Liver (tissue), 8 donors: ENCODE measurements at regions not wholly inside any gene's neighbourhood (a gene's known extent, or its start where the extent isn't known, plus 50 kb on each side); places are given as distances from the start of the nearest gene placed in this dataset.
A peak's percentile ranks its signal among the peaks of the same experiment; 100 is the strongest.

ENCODE experiments used
- DNase-seq: peaks from one replicate; pipeline ENCODE4 v3.0.0-alpha.2; 2017; ENCODE audit warnings: low spot score
- H3K27ac ChIP-seq, 2 donors: one replicate each; pipeline ENCODE4 v1.7.0; 2013; ENCODE audit warnings: inconsistent platforms in 2 of 2, low read length in 2 of 2, control low read depth in 1 of 2, low read depth in 1 of 2, mild to moderate bottlenecking in 1 of 2
- H3K27me3 ChIP-seq, 4 donors: one replicate each; pipeline versions ENCODE4 v1.6.1 to v1.7.0; 2013; ENCODE audit warnings: low read length in 3 of 4, inconsistent platforms in 1 of 4, mild to moderate bottlenecking in 1 of 4, moderate library complexity in 1 of 4; ENCODE audit not compliant: control insufficient read depth in 4 of 4, insufficient read depth in 4 of 4
- H3K36me3 ChIP-seq, 4 donors: one replicate each; pipeline versions ENCODE4 v1.6.1 to v1.7.0; 2013; ENCODE audit warnings: low read length in 3 of 4, mild to moderate bottlenecking in 3 of 4, low read depth in 1 of 4, moderate library complexity in 1 of 4; ENCODE audit not compliant: control insufficient read depth in 4 of 4, insufficient read depth in 3 of 4
- H3K4me1 ChIP-seq, 4 donors: one replicate each; pipeline versions ENCODE4 v1.6.1 to v1.7.0; 2013; ENCODE audit warnings: low read length in 3 of 4, mild to moderate bottlenecking in 3 of 4, moderate library complexity in 1 of 4; ENCODE audit not compliant: control insufficient read depth in 4 of 4, insufficient read depth in 4 of 4
- H3K4me3 ChIP-seq, 3 donors: one replicate each; pipeline versions ENCODE4 v1.6.1 to v1.7.0; 2013; ENCODE audit warnings: low read length in 3 of 3, control low read depth in 1 of 3, low read depth in 1 of 3, mild to moderate bottlenecking in 1 of 3
- H3K9ac ChIP-seq, 2 donors: one replicate each; pipeline ENCODE4 v1.7.0; 2013; ENCODE audit warnings: low read length in 2 of 2, mild to moderate bottlenecking in 2 of 2, moderate library complexity in 2 of 2, control low read depth in 1 of 2, low read depth in 1 of 2
- H3K9me3 ChIP-seq, 4 donors: one replicate each; pipeline versions ENCODE4 v1.6.1 to v1.7.0; 2013; ENCODE audit warnings: low read length in 3 of 4; ENCODE audit not compliant: control insufficient read depth in 4 of 4
- EGR1 ChIP-seq, 2 donors: IDR thresholded peaks; 2 replicates each; pipeline ENCODE4 v1.6.1; 2016 to 2018; ENCODE audit warnings: antibody characterized with exemption in 2 of 2, low read depth in 2 of 2
- FOXA1 ChIP-seq: IDR thresholded peaks from 2 replicates; pipeline ENCODE4 v1.6.1; 2016; ENCODE audit warnings: antibody characterized with exemption
- FOXA2 ChIP-seq: IDR thresholded peaks from 2 replicates; pipeline ENCODE4 v1.6.1; 2016; ENCODE audit warnings: antibody characterized with exemption
- GABPA ChIP-seq, 2 donors: IDR thresholded peaks in 1 of 2; conservative IDR thresholded peaks in 1 of 2; 2 replicates each; pipeline ENCODE4 v1.6.1; 2016; ENCODE audit warnings: antibody characterized with exemption in 2 of 2, mild to moderate bottlenecking in 1 of 2, moderate library complexity in 1 of 2
- JUND ChIP-seq, 2 donors: IDR thresholded peaks; 2 replicates each; pipeline ENCODE4 v1.6.1; 2016; ENCODE audit warnings: antibody characterized with exemption in 2 of 2
- NR2F2 ChIP-seq: IDR thresholded peaks from 2 replicates; pipeline ENCODE4 v1.6.1; 2016; ENCODE audit warnings: antibody characterized with exemption
- RAD21 ChIP-seq, 2 donors: IDR thresholded peaks; 2 replicates each; pipeline ENCODE4 v1.6.1; 2016; ENCODE audit warnings: antibody characterized with exemption in 2 of 2, mild to moderate bottlenecking in 2 of 2
- SP1 ChIP-seq: IDR thresholded peaks from 2 replicates; pipeline ENCODE4 v1.6.1; 2018; ENCODE audit warnings: antibody characterized with exemption, mild to moderate bottlenecking
- TAF1 ChIP-seq: conservative IDR thresholded peaks from 2 replicates; pipeline ENCODE4 v1.6.1; 2016; ENCODE audit warnings: antibody characterized with exemption, mild to moderate bottlenecking
- YY1 ChIP-seq: IDR thresholded peaks from 2 replicates; pipeline ENCODE4 v1.6.1; 2016; ENCODE audit warnings: antibody characterized with exemption, mild to moderate bottlenecking
- WGBS: extraction: QIAGEN DNeasy Blood & Tissue Kit; methylation state at CpG from one replicate; pipeline ENCODE4 v1.1.7; 2013; 5-methylcytosine and 5-hydroxymethylcytosine counted together
- TF ChIP-seq, protein P1 (sequence below): IDR thresholded peaks from 2 replicates; pipeline ENCODE4 v1.6.1; 2016; ENCODE audit warnings: antibody characterized with exemption
- TF ChIP-seq, protein P2 (sequence below): fragments of 150-350 bp; IDR thresholded peaks from 2 replicates; pipeline ENCODE4 v1.5.1; 2017; ENCODE audit warnings: improper control_type of control experiment, low read depth, low read length; ENCODE audit not compliant: missing input control
- TF ChIP-seq, protein P3 (sequence below): IDR thresholded peaks from 2 replicates; pipeline ENCODE4 v1.6.1; 2016; ENCODE audit warnings: antibody characterized with exemption
- TF ChIP-seq, protein P4 (sequence below): IDR thresholded peaks from 2 replicates; pipeline ENCODE4 v1.6.1; 2016; ENCODE audit warnings: antibody characterized with exemption
- donor health status: healthy.
- donor health status: healthy.
- donor health status: healthy.
- donor health status: healthy.
- donor health status: healthy.

DNA sequence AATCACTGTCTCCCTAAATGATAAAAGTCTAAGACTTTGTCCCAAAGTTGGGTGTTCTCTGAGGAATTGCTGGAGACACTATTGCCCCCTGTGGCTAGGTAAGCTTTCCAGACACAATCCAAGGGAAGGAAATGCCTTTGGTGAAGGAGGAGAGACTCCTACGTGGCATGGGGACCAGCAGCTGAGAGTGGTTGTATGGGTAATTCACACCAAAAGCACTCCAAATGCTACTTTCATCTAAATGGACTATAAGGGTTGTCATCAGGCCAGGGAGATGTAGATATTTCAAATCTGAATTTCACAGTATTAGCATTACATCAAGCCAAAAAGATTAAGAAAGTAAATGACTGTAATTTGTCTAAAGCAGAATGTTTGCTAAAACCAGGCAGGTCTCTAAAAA is 400.8 kb upstream of the THBS1 start:
- Histone ChIP-seq H3K4me3 (no peak overlapping the region), H3K36me3 (no peaks in the 10 kb centered on the region), H3K27me3 (no peaks in the 10 kb centered on the region), H3K9me3 (no peaks in the 10 kb centered on the region), H3K27ac (no peak overlapping the region), H3K9ac (no peak overlapping the region), H3K4me1 (no peaks in the 10 kb centered on the region)
- DNase-seq: no peak
- WGBS: 83% methylated on average over 1 of the region's 1 CpG
- no peak for TF ChIP-seq GABPA (IDR thresholded peaks at IDR 0.05 in 1 of 2, conservative IDR thresholded peaks at IDR 0.05 in 1 of 2)
- TF ChIP-seq TAF1: no peak
- TF ChIP-seq FOXA2: no peak
- TF ChIP-seq, protein P1, sequence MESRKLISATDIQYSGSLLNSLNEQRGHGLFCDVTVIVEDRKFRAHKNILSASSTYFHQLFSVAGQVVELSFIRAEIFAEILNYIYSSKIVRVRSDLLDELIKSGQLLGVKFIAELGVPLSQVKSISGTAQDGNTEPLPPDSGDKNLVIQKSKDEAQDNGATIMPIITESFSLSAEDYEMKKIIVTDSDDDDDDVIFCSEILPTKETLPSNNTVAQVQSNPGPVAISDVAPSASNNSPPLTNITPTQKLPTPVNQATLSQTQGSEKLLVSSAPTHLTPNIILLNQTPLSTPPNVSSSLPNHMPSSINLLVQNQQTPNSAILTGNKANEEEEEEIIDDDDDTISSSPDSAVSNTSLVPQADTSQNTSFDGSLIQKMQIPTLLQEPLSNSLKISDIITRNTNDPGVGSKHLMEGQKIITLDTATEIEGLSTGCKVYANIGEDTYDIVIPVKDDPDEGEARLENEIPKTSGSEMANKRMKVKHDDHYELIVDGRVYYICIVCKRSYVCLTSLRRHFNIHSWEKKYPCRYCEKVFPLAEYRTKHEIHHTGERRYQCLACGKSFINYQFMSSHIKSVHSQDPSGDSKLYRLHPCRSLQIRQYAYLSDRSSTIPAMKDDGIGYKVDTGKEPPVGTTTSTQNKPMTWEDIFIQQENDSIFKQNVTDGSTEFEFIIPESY: no peak
- no peak for TF ChIP-seq JUND (IDR thresholded peaks at IDR 0.05)
- TF ChIP-seq, protein P2, sequence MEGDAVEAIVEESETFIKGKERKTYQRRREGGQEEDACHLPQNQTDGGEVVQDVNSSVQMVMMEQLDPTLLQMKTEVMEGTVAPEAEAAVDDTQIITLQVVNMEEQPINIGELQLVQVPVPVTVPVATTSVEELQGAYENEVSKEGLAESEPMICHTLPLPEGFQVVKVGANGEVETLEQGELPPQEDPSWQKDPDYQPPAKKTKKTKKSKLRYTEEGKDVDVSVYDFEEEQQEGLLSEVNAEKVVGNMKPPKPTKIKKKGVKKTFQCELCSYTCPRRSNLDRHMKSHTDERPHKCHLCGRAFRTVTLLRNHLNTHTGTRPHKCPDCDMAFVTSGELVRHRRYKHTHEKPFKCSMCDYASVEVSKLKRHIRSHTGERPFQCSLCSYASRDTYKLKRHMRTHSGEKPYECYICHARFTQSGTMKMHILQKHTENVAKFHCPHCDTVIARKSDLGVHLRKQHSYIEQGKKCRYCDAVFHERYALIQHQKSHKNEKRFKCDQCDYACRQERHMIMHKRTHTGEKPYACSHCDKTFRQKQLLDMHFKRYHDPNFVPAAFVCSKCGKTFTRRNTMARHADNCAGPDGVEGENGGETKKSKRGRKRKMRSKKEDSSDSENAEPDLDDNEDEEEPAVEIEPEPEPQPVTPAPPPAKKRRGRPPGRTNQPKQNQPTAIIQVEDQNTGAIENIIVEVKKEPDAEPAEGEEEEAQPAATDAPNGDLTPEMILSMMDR: no peak
- TF ChIP-seq EGR1 (IDR thresholded peaks at IDR 0.05; ENCODE audit: low read depth in 2 of 2): no peak
- no peak for TF ChIP-seq SP1
- no peak for TF ChIP-seq YY1
- no peak for TF ChIP-seq FOXA1
- no peak for TF ChIP-seq RAD21 (IDR thresholded peaks at IDR 0.05)
- TF ChIP-seq, protein P3, sequence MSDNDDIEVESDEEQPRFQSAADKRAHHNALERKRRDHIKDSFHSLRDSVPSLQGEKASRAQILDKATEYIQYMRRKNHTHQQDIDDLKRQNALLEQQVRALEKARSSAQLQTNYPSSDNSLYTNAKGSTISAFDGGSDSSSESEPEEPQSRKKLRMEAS: no peak

DNA sequence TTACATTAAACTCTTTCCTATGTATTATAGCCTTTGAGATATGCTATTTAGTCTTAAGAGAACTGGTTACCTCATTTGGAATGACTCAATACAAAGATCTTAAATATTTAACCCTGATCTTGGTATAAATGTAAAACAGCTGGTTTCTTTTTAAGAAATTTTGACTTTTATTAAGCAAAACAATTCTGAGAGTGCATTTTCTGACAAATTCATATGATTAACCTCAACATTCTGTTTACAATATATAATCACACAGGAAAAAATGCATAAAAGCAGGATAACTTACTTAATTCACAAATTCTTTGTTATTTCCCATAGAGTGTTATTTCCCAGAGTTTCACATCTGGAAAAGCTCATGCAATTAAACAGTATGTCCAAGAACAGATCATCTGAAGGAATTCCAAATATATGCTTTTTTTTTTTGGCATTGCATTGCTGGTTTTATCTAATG is 400.4 kb upstream of the THBS1 start:
- Histone ChIP-seq H3K27ac (no peak overlapping the region), H3K4me3 (no peak overlapping the region), H3K27me3 (no peaks in the 10 kb centered on the region), H3K4me1 (no peaks in the 10 kb centered on the region), H3K36me3 (no peaks in the 10 kb centered on the region), H3K9me3 (no peaks in the 10 kb centered on the region), H3K9ac (no peak overlapping the region)
- no peak for DNase-seq
- TF ChIP-seq, protein P1: no peak
- peak in 1 of 2 donors; percentile 3 for TF ChIP-seq RAD21 (IDR thresholded peaks at IDR 0.05)
- peak; percentile 19 for TF ChIP-seq NR2F2
- TF ChIP-seq, protein P4, sequence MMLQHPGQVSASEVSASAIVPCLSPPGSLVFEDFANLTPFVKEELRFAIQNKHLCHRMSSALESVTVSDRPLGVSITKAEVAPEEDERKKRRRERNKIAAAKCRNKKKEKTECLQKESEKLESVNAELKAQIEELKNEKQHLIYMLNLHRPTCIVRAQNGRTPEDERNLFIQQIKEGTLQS: no peak
- TF ChIP-seq FOXA2: no peak
